ENCODE measurements at regions not wholly inside any gene's neighbourhood (a gene's known extent, or its start where the extent isn't known, plus 50 kb on each side); places are given as distances from the start of the nearest gene placed in this dataset.

GRCh38 chr9:91055845-91056244 is 254.2 kb downstream of the SYK start:
- no peak for TF ChIP-seq CTCF (IDR thresholded peaks at IDR 0.05)
- no peak for TF ChIP-seq POLR2A (IDR thresholded peaks at IDR 0.05)
